SK-N-MC (cell line): ENCODE measurements at regions not wholly inside any gene's neighbourhood (a gene's known extent, or its start where the extent isn't known, plus 50 kb on each side); places are given as distances from the start of the nearest gene placed in this dataset.

Source experiments
- DNase-seq: peaks from one replicate; pipeline ENCODE4 v3.0.0-alpha.2; 2011; ENCODE audit warnings: low read depth, low spot score
- H3K27ac ChIP-seq: fragments of 200-600 bp; sonication (generic); 2 replicates; pipeline ENCODE4 v1.5.1; 2016; ENCODE audit warnings: mixed run types
- H3K36me3 ChIP-seq: fragments of 200-600 bp; sonication (generic); 2 replicates; pipeline ENCODE4 v1.6.1; 2017; ENCODE audit warnings: antibody characterized with exemption, low read length, mixed read lengths; ENCODE audit not compliant: insufficient read depth
- H3K4me3 ChIP-seq: fragments of 200-600 bp; sonication (generic); 2 replicates; pipeline ENCODE4 v1.5.1; 2016
- H3K9ac ChIP-seq: fragments of 200-600 bp; sonication (generic); 2 replicates; pipeline ENCODE4 v1.8.0; 2017; ENCODE audit warnings: mixed run types, mixed read lengths; ENCODE audit not compliant: insufficient read length
- H3K9me3 ChIP-seq: fragments of 200-600 bp; sonication (generic); 2 replicates; pipeline ENCODE4 v1.6.1; 2017; ENCODE audit warnings: low read depth, mild to moderate bottlenecking, antibody characterized with exemption, low read length, moderate library complexity, mixed read lengths
- EZH2 ChIP-seq: fragments of 200-600 bp; sonication (generic); IDR thresholded peaks from one replicate; pipeline ENCODE4 v1.6.1; 2017; ENCODE audit warnings: antibody characterized with exemption
- FOXP2 ChIP-seq: optimal IDR thresholded peaks from 2 replicates; pipeline ENCODE3; 2011; ENCODE audit warnings: mild to moderate bottlenecking, moderate library complexity; ENCODE audit not compliant: insufficient read depth; ENCODE audit errors: extremely low read length, control extremely low read depth
- POLR2AphosphoS5 ChIP-seq: IDR thresholded peaks from 2 replicates; pipeline ENCODE4 v1.6.1; 2012; ENCODE audit warnings: mild to moderate bottlenecking, low read depth, low read length, borderline replicate concordance

DNA sequence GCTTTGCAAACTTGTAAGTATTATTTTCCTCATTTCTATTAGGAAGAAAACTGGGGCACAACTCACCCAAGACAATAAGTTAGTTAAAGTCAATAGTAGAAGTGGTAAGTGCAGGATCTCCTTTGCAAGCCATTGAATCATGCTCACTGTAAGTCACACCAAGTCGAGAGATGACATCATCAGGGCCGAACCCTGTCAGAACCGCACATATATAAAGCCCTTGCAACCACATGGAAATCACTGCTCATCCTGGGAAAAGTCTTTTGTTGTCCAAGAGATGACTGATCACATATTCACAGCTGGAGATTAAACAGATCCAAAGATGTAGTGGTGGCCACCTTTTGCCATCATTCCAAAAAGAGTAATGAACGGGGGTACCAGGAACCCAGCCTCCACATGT lies 484.8 kb upstream of the ID2 start:
- Histone ChIP-seq H3K36me3 (no peaks in the 10 kb centered on the region), H3K4me3 (no peak overlapping the region), H3K9ac (no peak overlapping the region), H3K27ac (no peak overlapping the region), H3K9me3 (no peaks in the 10 kb centered on the region)
- TF ChIP-seq FOXP2 (no peak), POLR2AphosphoS5 (no peak), EZH2 (no peak)
- no peak for DNase-seq

DNA sequence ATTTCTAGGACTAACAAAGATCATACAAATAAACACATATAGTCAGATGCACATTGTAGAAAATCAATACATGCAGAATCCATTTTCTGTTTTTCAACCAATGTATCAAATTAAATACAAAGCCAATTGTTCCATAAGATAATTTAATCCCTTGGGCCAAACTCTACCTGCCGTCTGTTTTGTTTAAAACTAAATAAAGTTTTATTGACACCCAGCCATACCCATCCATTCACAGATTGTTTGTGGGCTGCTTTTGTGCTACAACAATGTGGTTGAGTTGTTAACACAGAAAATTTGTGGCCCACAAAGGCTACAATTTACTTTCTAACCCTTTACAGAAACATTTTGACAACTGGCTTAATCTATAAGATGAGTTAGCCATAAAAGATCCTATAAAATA lies 484.0 kb upstream of the ID2 start:
- H3K9ac ChIP-seq = no peak overlapping the region
- DNase-seq = no peak

DNA sequence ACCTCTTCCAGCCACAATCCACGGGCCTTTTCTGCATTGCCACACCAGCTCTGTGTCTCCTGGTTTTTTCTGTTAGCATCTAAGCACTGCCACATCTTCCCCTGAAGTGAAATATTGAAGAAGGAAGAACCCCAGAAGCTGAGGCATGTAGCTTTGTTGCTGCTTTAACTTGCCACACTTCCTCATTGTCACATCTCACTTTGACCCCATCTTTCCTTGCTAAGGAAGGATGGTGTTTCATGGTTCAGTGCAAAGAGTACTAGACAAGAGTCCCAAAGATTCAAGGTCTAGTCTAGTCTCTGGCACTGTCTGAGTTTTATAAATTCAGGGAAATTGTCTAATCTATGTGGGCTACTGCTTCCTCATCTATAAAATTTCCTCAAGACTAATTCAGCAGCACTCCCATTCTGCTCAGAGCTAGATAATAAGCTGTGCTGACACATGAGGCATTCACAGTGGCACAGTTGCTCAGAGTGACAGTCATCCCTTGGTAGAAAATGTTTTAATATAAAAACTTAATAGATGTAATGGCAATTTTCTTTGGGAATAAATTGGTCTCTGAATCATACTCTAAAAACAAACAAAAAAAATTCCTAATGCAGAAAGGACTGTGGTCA lies 483.0 kb upstream of the ID2 start:
- Histone ChIP-seq H3K9me3 (no peaks in the 10 kb centered on the region), H3K4me3 (no peak overlapping the region), H3K9ac (no peak overlapping the region), H3K36me3 (no peaks in the 10 kb centered on the region), H3K27ac (no peak overlapping the region)
- TF ChIP-seq POLR2AphosphoS5 = no peak
- no peak for DNase-seq

More for the DNA sequence above, 484.0 kb upstream of the ID2 start:
- Histone ChIP-seq H3K36me3 (no peaks in the 10 kb centered on the region), H3K9me3 (no peaks in the 10 kb centered on the region), H3K27ac (no peak overlapping the region), H3K4me3 (no peak overlapping the region)
- TF ChIP-seq POLR2AphosphoS5 (no peak), EZH2 (no peak)

DNA sequence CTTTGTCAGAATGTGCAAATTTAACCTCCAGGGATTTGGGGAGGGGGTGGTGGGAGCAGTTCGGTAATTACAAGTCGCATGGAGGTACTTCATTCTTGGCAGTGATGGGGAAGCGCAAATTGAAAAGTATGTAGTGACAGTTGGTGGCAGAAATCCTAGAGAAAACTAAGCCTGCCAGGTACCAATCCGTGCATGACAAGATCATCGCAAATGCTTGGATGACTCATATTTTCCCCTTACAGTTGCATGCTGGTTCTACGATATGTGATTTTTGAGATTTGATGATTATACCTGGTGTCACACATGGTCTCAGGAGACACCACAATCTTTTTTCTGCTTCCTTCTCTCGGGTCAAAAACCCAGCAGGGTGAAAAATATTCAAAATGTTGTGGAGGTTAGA lies 479.7 kb upstream of the ID2 start:
- H3K4me3 ChIP-seq = no peak overlapping the region
- DNase-seq = no peak
- no peak overlapping the region for H3K27ac ChIP-seq
- H3K9ac ChIP-seq = no peak overlapping the region
- TF ChIP-seq POLR2AphosphoS5 (no peak), FOXP2 (no peak), EZH2 (no peak)
- no peaks in the 10 kb centered on the region for H3K9me3 ChIP-seq
- H3K36me3 ChIP-seq = no peaks in the 10 kb centered on the region

DNA sequence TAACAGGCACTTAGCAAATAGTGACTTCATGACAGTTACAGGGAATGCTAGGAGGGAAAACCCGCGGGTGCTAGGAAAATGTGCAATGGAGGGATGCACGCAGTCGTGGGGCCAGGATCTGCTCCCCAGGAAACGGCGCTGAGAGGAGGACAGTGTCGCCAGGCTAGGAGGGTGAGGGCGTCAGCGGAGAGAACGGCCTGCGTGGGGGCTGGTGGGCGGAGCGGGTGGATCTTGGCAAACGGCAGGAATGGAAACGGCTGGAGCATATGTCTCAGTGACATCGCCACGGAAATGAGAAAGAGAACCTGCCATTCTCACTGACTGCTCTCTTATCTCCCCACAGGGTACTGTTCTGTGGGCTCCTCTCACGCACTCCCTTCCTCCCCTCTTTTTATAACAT lies 478.5 kb upstream of the ID2 start:
- no peak overlapping the region for H3K9ac ChIP-seq
- no peak for TF ChIP-seq POLR2AphosphoS5
- no peak for TF ChIP-seq FOXP2
- no peak for TF ChIP-seq EZH2
- DNase-seq = no peak
- H3K27ac ChIP-seq = no peak overlapping the region
- no peaks in the 10 kb centered on the region for H3K36me3 ChIP-seq
- H3K9me3 ChIP-seq = no peaks in the 10 kb centered on the region
- H3K4me3 ChIP-seq = no peak overlapping the region

DNA sequence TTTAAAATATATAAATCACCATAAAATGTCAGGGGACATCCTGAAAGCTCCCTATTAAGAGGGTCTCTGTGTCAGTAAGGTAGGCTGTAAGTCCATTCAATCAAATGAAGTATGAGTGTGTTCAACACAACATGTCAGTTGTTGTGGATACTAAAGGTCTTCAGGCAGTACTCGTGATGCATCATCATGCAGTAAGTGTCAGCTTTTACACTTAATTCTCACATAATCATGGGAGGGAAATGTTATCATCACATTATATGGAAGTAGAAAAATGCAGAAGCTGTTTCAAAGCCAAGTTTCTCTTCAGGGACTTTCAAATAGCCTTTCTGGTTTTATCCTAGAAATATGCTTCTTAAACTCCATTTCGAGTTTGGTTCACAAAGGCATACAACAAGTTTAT lies 477.1 kb upstream of the ID2 start:
- H3K9ac ChIP-seq = no peak overlapping the region
- DNase-seq = no peak
- no peak overlapping the region for H3K27ac ChIP-seq
- no peaks in the 10 kb centered on the region for H3K36me3 ChIP-seq
- TF ChIP-seq FOXP2 (no peak), POLR2AphosphoS5 (no peak), EZH2 (no peak)
- H3K4me3 ChIP-seq = no peak overlapping the region
- no peaks in the 10 kb centered on the region for H3K9me3 ChIP-seq

DNA sequence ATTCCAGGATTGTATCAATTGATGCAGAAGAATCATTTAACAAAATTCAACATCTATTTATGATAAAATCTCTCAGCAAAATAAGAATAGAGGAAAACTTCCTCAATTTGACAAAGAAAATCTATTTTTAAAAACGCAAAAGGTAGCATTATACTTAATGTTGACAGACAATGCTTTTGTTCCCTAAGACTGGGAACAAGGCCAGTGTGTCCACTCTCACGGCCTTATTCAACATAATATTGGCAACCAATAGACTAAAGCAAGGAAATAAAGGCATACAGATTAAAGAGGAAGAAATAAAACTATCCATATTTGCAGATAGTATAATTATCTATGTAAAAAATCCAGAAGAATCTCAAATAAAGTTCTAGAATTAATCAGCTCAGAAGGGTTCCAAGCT lies 472.4 kb upstream of the ID2 start:
- H3K36me3 ChIP-seq = no peaks in the 10 kb centered on the region

DNA sequence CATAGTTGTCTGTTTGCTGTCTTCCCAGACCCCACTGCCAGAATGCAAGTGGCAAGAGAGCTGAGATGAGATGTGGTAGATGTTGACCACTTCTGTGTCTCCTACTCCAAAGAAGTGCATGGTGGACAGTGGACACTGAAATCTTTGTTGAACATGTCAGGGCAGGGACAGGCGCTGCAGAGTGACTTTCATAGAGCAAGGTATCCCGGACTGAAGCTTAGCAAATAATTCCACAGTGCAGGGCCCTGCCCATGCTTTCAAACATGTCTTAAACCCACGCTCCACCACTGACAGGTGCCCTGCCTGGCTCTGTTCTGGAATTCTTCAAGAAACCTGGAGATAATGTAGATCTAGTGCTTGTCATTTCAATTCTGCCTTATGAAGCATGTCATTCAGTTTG lies 470.5 kb upstream of the ID2 start:
- Histone ChIP-seq H3K4me3 (no peak overlapping the region), H3K36me3 (no peaks in the 10 kb centered on the region), H3K27ac (no peak overlapping the region), H3K9ac (no peak overlapping the region), H3K9me3 (no peaks in the 10 kb centered on the region)
- DNase-seq = no peak
- no peak for TF ChIP-seq FOXP2
- TF ChIP-seq POLR2AphosphoS5 = no peak
- no peak for TF ChIP-seq EZH2

More for the DNA sequence above, 472.4 kb upstream of the ID2 start:
- TF ChIP-seq EZH2 = no peak
- TF ChIP-seq POLR2AphosphoS5 = no peak
- TF ChIP-seq FOXP2 = no peak
- H3K9ac ChIP-seq = no peak overlapping the region
- no peaks in the 10 kb centered on the region for H3K9me3 ChIP-seq
- H3K27ac ChIP-seq = no peak overlapping the region
- DNase-seq = no peak
- H3K4me3 ChIP-seq = no peak overlapping the region

DNA sequence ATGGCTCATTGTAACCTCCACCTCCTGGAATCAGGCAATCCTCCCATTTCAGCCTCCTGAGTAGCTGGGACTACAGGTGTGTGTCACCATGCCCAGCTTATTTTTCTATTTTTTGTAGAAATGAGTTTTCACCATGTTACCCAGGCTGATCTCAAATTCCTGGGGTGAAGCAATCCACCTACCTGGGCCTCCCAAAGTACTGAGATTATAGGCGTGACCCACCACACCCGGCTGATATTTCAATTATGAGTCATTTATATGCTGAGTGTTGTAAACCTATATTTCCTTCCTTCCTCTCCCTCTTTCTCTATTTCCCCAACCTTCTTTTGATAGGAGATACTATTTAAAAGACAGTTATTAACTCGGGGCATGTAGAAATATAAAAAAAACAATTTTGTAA lies 469.6 kb upstream of the ID2 start:
- no peak overlapping the region for H3K9ac ChIP-seq
- DNase-seq = no peak
- TF ChIP-seq FOXP2 = no peak
- no peak for TF ChIP-seq EZH2
- no peak for TF ChIP-seq POLR2AphosphoS5
- H3K4me3 ChIP-seq = no peak overlapping the region
- H3K36me3 ChIP-seq = no peaks in the 10 kb centered on the region
- no peaks in the 10 kb centered on the region for H3K9me3 ChIP-seq
- H3K27ac ChIP-seq = no peak overlapping the region
